NOMO-1 treated with DMSO at 0.1 percent for 48 hours (cell line): ENCODE measurements at regions not wholly inside any gene's neighbourhood (a gene's known extent, or its start where the extent isn't known, plus 50 kb on each side); places are given as distances from the start of the nearest gene placed in this dataset.

Experiments
- DNase-seq: peaks from one replicate; lab custom pipeline; 2025; ENCODE audit not compliant: unreplicated experiment; lab: John Stamatoyannopoulos, UW

- DNase-seq: no peak
These were observed 225.7 kb downstream of the UTP18 start for GRCh38 chr17:51486091-51486490.

DNA sequence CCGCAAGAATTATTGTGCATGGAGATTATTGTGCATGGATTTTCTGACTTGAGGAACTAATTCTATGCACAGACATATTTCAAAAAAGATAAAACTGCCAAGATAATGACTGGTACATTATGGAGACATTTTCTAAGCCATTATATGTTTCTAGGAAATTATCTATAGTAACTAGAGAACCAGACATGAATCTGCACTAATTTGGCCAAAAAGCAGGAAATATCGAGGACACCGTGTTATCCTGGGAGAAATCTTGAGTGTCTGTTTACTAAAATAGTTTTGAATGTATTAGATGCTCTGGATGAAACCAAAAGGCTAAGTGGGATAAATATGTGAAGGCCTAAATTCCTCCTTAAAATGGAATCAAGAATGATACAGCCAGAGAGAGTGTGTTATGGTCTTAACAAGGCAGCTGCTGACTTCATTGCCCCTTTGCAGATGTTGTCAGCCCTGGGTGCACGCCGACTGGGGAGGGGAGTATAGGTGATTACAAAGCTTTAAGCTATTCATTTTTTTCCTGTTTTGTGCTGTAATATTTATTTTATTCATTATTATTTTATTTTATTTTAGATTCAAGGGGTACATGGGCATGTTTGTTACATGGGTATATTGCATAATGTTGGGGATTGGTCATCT is 226.7 kb downstream of the UTP18 start:
- DNase-seq: no peak

DNA sequence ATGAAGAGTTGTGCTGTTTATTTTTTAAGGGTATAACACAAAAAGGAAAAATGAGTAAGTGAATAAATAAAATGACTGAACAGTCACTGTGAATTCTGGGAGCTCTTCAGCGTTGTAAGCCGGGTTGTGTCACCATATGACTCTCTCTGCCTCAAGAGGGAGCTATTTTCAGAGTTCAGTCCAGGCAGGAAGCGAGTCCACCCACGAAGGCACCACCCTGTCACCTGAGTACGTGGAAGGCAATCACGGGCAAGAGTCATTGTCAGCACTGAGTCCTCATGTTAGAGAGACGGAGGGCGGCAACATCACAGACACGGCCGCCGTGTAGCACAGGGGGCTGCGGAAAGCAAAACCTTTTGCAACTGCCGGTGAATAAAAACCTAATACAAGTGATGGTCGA is 227.6 kb downstream of the UTP18 start:
- DNase-seq: no peak

DNA sequence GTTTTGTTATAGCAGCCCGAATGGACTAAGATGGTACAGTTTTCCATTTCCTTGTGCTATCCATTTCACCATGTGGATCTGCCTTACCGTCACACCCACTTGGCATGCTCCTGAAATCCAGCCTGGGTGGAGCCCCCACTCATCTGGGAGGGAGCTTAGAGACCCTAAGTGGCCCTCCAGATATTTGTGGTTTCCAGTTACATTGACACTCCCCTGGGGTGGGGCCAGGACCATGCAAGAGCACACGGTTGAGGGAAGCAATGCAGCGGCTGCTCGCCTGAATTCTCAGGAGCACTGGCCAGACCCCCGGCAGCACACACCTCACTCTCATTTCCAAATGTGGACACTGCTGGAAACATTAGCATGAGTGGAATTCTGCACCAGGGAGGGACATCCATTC is 231.1 kb downstream of the UTP18 start:
- no peak for DNase-seq

DNA sequence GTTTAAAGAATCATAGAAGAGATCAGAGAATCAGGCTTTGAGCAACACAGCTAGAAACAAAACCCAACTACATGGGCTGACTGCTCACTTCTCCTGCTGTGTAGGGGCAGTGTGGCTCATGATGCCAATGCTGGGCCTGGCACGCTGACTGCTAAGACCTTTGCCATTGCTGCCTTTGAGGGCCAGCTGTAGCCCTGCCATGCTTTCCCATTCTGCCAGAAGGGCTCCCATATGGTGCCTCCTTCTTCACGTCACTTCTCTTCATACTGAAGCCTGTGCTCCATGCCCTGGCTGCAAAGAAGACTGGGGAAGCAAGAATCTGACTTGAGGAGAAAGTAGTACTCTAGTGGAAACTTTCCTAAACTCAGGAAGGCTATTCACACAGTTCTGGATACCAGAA is 232.9 kb downstream of the UTP18 start:
- DNase-seq: no peak

- no peak for DNase-seq
These were observed 236.0 kb downstream of the UTP18 start for GRCh38 chr17:51496378-51496777.

GRCh38 chr17:51499897-51500296 is 239.6 kb downstream of the UTP18 start:
- no peak for DNase-seq

DNA sequence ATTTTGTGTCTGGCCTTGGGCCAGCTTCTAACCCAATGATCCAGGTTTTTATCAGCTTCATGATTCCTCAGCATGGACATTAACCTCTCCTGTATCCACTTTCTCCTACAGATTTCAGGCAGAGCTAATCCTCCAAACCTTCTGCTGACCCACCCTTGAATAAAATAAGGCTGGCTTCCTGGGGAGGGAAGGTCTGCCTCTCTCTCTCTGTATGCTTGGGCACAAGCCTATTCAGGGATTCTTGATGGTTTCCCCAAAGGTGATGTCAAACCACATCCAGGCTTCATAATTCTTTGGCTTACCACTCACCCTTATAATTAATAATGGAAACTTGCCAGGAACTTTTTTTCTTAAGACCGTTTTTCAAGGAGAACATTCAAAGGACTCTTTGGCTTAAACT is 240.1 kb downstream of the UTP18 start:
- no peak for DNase-seq

GRCh38 chr17:51505450-51505849 is 245.1 kb downstream of the UTP18 start:
- DNase-seq: no peak

- DNase-seq: no peak
These were observed 247.1 kb downstream of the UTP18 start for GRCh38 chr17:51507444-51507843.

DNA sequence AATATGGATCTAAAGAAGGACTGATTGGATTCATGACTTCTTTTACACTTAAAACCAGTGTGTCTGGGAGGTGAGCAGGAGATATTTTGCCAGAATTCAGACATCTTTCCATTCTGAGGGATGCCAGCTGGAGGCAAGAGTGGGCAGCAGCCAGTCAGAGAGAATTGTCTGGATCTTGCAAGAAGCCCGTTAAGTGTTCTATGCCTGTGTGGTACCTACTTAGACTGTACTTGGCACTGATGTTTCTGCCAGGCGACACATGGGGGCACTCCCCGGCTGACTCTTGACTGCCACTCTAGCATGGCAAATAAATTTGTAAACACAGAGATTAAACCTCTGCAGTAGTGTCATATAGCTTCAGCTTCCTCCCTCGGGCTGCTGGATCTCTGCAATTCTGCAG is 247.7 kb downstream of the UTP18 start:
- DNase-seq: no peak

DNA sequence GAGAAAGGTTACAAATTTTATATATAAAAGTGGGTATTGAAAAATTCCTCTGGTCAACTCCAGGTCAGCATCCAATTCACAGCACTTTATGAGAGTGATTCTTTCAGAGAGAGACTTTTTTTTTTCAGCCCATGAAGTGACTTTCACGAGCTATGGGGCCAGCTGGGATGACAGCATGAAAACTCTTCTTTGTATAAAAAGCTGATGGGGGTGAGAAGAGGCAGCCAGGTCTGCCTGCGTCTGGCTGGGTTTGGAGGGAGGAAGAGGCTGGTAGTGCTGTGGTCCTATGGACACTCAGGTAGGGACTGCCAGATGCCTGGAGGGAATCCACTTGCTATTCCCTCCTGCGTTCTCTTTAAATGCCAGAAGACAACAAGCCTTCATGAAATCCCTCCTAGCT is 250.6 kb downstream of the UTP18 start:
- DNase-seq: no peak

DNA sequence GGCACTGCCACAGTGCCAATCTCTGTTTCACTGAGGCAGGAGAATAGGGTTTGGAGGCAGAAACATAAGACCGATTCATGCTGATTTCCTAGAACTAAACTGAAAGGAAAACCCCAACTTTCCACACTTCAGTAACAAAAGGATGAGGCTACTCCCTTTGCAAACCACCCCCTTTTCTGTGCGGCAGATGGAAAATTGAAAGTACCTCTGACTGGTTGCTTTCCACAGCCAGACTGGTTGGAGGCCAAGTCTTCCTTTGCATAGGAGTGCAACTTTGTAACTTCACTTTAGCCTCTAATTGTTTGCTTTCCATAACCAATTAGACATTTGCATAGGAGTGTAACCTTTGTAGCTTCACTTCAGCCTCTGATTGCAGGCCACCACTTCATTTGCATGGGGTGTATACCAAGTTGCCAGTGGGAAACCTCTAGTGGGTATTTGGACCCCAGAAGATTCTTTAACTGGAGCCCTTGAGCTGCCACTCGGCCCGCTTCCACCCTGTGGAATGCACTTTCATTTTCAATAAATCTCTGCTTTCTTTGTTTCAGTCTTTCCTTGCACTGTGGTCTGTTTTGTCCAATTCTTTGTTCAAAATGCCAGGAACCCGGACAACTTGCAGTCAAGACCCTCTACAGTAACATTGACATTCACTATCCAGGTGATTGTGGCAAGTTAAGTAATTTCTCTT is 252.0 kb downstream of the UTP18 start:
- no peak for DNase-seq

DNA sequence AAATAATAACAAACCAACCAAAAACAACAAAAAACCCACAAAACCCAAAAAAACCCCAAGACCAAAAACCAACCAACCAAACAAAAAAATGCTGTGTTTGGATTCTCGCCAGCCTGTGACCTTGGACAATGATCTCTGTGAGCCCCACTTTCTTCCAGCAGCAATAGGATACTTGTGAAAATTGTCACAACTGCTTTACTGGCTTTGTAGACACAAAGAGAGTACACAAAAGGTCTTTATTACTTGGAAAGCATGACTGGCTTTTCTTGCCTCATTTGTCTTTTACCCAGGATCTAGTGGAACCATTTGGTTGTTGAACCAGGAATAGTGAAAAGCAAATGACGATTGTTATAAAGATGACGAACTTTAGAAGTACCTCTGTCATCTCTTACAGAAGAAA is 256.6 kb downstream of the UTP18 start:
- DNase-seq: no peak

DNA sequence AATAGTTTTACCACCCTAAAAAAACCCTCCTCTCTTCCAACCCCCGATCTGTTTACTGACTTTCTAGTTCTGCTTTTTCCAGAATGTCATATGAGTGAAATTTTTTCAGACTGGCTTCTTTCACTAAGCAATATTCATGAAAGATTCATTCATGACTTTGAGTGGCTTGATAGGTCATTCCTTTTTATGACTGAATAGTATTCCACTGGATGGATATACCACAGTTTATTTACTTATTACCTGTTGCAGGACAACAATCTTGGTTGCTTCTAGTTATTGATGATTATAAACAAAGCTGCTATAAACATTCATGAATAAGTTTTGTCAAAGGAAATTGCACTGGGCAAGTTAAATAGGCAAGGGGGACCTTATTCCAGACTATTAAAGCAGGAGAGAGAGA is 264.2 kb downstream of the UTP18 start:
- no peak for DNase-seq

DNA sequence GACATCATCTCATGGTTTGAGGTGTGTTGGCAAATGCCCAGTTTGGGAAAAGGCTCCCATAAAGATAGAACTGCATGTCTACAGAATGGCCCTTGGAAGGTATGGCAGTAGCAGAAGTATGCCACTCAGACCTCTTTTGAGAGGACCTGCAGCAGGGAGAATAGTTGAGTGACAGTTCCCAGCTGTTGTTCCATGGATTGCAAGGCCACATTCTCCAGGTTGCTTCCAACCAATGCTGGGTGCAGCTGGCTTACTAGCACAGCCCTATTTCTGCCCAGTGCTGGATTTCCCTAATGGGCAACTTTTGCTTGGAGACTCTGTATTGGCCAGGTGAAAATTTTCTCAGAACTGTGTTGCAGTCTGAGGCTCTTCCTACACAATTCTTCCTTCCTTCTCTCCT is 266.2 kb downstream of the UTP18 start:
- no peak for DNase-seq

DNA sequence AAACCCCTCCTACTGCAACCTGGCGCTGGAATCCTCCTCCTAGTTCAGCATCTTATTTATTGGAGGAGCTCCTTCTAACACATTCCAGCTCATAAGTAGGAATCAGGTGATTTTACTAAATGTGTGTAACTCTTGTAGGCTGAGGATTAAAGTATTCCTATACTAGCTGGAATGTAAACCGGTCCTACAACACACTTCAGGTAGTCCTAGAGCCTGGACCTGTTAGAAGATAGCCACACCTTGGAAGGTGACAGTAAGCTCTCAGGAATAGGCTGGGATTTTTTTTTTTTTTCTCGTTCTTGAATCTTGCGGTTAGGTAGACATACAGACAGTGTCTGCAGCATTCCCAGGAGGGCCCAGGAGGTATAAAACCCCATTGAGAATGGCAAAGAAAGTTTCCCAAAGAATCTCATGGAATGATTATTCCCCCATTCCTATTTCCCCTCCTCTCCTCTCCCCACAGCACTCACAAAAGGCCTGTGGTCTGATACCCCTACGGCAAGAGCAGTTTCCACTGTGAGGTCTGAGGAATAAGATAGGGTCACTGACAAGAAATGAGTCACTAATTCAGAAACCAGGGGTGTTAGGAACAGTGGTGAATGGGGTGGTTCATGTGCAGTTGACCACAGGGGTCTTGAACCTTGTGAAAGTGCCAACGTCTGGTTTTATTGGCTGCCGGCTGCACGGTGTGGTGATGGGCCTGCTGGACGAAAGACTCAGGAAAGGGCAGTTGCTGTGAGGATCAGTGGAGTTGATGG is 267.1 kb downstream of the UTP18 start:
- DNase-seq: no peak

DNA sequence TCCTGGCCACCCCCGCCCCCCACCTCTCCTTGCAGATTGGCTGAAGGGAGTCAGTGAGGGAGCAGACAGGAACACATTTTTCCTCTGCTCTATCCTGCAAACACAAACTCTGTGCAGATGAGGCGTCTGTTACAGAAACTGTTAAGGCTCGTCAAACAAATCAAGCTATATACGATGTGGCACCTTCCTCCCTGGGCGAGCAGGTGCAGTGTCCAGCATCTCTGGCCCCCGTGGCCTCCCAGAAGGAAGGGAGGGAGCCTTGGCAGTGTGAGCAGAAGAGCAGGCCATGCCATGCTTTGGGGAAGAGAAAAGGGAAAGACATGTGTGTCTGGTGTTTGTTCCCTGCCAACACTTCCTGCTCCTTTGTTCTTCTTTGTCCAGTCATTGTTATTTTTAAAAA is 267.8 kb downstream of the UTP18 start:
- DNase-seq: no peak

DNA sequence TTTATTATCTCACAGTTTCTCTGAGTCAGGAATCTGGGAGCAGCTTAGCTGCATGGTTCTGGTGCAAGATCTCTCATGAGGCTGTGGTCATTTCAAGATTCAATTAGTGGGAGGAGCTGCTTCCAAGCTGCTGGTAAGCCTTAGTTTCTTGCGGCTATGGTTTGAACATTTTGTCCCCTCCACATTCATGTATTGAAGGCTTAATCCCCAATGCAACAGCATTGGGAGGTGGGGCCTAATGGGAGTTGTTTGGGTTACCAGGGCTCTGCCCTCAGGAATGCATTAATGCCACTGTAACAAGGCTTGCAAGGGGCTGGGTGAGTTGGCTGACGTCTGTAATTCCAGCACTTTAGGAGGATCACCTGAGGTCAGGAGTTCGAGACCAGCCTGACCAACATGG is 272.9 kb downstream of the UTP18 start:
- no peak for DNase-seq

DNA sequence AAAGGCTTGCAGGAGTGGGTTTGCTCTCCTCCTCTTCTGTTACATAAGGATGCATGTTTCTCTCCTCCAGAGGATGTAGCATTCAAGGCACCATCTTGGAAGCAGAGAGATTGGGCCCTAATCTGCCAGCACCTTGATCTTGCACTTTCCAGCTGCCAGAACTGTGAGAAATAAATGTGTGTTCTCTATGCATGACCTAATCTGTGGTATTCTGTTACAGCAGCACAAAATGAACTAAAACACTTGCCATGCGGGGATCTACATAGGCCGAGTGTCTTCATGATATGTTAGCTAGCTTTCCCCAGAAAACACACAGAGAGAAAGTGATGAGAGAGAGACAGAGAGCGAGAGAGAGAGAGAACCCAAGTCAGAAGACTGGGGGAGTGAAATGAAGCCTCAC is 273.5 kb downstream of the UTP18 start:
- no peak for DNase-seq

- DNase-seq: no peak
These were observed 276.3 kb downstream of the UTP18 start for GRCh38 chr17:51536627-51537026.

DNA sequence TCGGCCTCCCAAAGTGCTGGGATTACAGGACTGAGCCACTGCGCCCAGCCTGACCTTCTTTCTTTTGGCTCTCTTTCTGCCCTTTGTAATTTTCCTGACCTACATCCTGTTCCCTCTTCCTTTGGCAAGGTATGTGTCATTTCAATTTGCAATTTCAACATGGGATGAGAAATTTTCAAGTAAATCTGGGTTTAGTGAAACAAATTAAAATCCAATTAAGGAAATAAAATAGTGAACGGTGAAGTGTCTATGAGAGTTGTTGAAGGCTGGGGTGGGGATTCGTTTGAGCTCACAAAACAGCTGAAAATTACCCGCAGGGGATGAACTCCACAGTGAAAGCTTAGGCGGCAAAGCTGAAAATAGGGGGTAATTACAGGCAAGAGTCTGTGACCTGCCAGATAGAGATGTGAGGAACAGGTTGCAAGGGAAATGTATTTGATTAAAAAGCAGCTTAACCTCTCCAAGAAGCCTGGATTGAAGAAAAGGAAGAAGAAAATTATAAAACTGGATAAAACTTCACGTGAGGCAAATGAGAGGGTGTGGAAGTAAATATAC is 277.7 kb downstream of the UTP18 start:
- no peak for DNase-seq
